Mesenchymal stem cell (in vitro differentiated cells and primary cell): ENCODE measurements at regions not wholly inside any gene's neighbourhood (a gene's known extent, or its start where the extent isn't known, plus 50 kb on each side); places are given as distances from the start of the nearest gene placed in this dataset.

ENCODE experiments used
- DNase-seq: peaks from one replicate; pipeline ENCODE4 v3.0.0-alpha.2; 2013
- H2AFZ ChIP-seq: one replicate; pipeline ENCODE4 v1.6.1; 2013; ENCODE audit warnings: low read depth, mild to moderate bottlenecking, control low read depth, inconsistent platforms, low read length, moderate library complexity
- H2AK5ac ChIP-seq: 2 replicates; pipeline ENCODE4 v1.6.1; 2013; ENCODE audit warnings: low read length, moderate library complexity, mild to moderate bottlenecking, inconsistent platforms; ENCODE audit not compliant: severe bottlenecking
- H2BK120ac ChIP-seq: one replicate; pipeline ENCODE4 v1.6.1; 2013; ENCODE audit warnings: low read depth, mild to moderate bottlenecking, inconsistent platforms, low read length, moderate library complexity
- H2BK12ac ChIP-seq, 2 experiments: one replicate each; pipeline ENCODE4 v1.6.1; 2013; ENCODE audit warnings: inconsistent platforms in 2 of 2, low read length in 2 of 2, mild to moderate bottlenecking in 2 of 2, moderate library complexity in 2 of 2, control low read depth in 1 of 2
- H2BK15ac ChIP-seq: one replicate; pipeline ENCODE4 v1.6.1; 2013; ENCODE audit warnings: mild to moderate bottlenecking, low read depth, inconsistent platforms; ENCODE audit not compliant: poor library complexity, severe bottlenecking
- H2BK5ac ChIP-seq: 2 replicates; pipeline ENCODE4 v1.6.1; 2013; ENCODE audit warnings: low read depth, mild to moderate bottlenecking, low read length, control low read depth, inconsistent platforms; ENCODE audit not compliant: poor library complexity, severe bottlenecking
- H3K14ac ChIP-seq, 2 experiments: one replicate each; pipeline ENCODE4 v1.6.1; 2013; ENCODE audit warnings: inconsistent platforms in 2 of 2, low read length in 2 of 2, control low read depth in 1 of 2, mild to moderate bottlenecking in 1 of 2, moderate library complexity in 1 of 2
- H3K18ac ChIP-seq, 2 experiments: one replicate each; pipeline ENCODE4 v1.6.1; 2013; ENCODE audit warnings: inconsistent platforms in 2 of 2, low read length in 2 of 2, control low read depth in 1 of 2, low read depth in 1 of 2, mild to moderate bottlenecking in 1 of 2
- H3K23ac ChIP-seq, 2 experiments: one replicate each; pipeline ENCODE4 v1.6.1; 2013; ENCODE audit warnings: inconsistent platforms in 2 of 2, low read length in 2 of 2, mild to moderate bottlenecking in 2 of 2, moderate library complexity in 2 of 2, control low read depth in 1 of 2
- H3K27ac ChIP-seq: 2 replicates; pipeline ENCODE4 v1.5.1; 2013; ENCODE audit warnings: mild to moderate bottlenecking, moderate library complexity, low read length, control low read depth, inconsistent platforms; ENCODE audit not compliant: poor library complexity, severe bottlenecking
- H3K27me3 ChIP-seq, 2 experiments: 2 replicates each; pipeline versions ENCODE4 v1.6.1 to v1.7.0; 2013; ENCODE audit warnings: low read length in 2 of 2, mild to moderate bottlenecking in 2 of 2, moderate library complexity in 2 of 2, control low read depth in 1 of 2, inconsistent platforms in 1 of 2; ENCODE audit not compliant: control insufficient read depth in 1 of 2, insufficient read depth in 1 of 2
- H3K36me3 ChIP-seq, 2 experiments: 2 replicates each; pipeline versions ENCODE4 v1.6.1 to v1.7.0; 2013; ENCODE audit warnings: low read length in 2 of 2, control low read depth in 1 of 2, inconsistent platforms in 1 of 2, low read depth in 1 of 2, mild to moderate bottlenecking in 1 of 2; ENCODE audit not compliant: insufficient read depth in 2 of 2, control insufficient read depth in 1 of 2
- H3K4ac ChIP-seq, 2 experiments: one replicate each; pipeline ENCODE4 v1.6.1; 2013; ENCODE audit warnings: inconsistent platforms in 2 of 2, low read length in 2 of 2, mild to moderate bottlenecking in 2 of 2, moderate library complexity in 2 of 2, control low read depth in 1 of 2, low read depth in 1 of 2
- H3K4me1 ChIP-seq: 2 replicates; pipeline ENCODE4 v1.6.1; 2013; ENCODE audit warnings: low read depth, low read length, control low read depth; ENCODE audit not compliant: control insufficient read depth, insufficient read depth
- H3K4me2 ChIP-seq: 2 replicates; pipeline ENCODE4 v1.6.1; 2013; ENCODE audit warnings: low read length, mild to moderate bottlenecking, inconsistent platforms; ENCODE audit not compliant: poor library complexity, severe bottlenecking
- H3K4me3 ChIP-seq, 2 experiments: 2 replicates each; pipeline versions ENCODE4 v1.5.1 to v1.7.0; 2013; ENCODE audit warnings: low read length in 2 of 2, mild to moderate bottlenecking in 2 of 2, control low read depth in 1 of 2, low read depth in 1 of 2; ENCODE audit not compliant: insufficient read depth in 1 of 2
- H3K79me1 ChIP-seq: replicated peaks from 2 replicates; pipeline ENCODE4 v1.6.1; 2013; ENCODE audit warnings: mild to moderate bottlenecking, control low read depth, low read length, inconsistent platforms; ENCODE audit not compliant: poor library complexity, severe bottlenecking
- H3K9ac ChIP-seq: 2 replicates; pipeline ENCODE4 v1.7.0; 2013; ENCODE audit warnings: mild to moderate bottlenecking, low read length, moderate library complexity
- H3K9me3 ChIP-seq: 2 replicates; pipeline ENCODE4 v1.7.0; 2013; ENCODE audit warnings: mild to moderate bottlenecking, low read length; ENCODE audit not compliant: control insufficient read depth
- H4K8ac ChIP-seq: one replicate; pipeline ENCODE4 v1.6.1; 2013; ENCODE audit warnings: inconsistent platforms, mild to moderate bottlenecking, low read length, moderate library complexity
- H4K91ac ChIP-seq: one replicate; pipeline ENCODE4 v1.6.1; 2013; ENCODE audit warnings: mild to moderate bottlenecking, low read length, inconsistent platforms
- WGBS: methylation state at CpG from one replicate; pipeline ENCODE4 v1.1.7; 2013; ENCODE audit warnings: mixed read lengths; 5-methylcytosine and 5-hydroxymethylcytosine counted together

DNA sequence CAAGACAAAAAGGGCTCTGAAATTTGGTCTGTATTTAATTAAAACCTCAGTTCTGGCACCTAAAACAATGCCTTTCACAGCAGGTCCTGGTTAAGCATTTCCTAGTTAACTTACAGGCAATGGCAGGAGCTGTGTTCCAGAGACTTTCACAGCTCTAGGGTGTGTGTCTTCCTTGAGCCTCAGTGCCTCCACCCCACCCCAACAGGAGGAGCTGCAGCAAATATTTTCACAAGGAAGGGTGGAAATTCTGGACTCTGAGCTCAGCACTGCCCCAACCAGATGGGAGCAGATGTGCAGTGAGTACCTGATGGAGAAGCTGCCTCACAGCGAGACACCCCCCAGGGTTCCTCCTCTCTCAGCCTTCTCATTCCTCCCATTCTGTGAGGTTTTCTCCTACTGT lies 106.3 kb upstream of the SPATA12 start:
- Histone ChIP-seq H2BK120ac (no peak overlapping the region), H3K79me1 (no peaks in the 10 kb centered on the region), H4K8ac (no peak overlapping the region), H3K14ac (no peak overlapping the region), H2AK5ac (no peak overlapping the region), H3K27ac (no peak overlapping the region), H2BK5ac (no peak overlapping the region), H2BK15ac (no peak overlapping the region), H3K4ac (no peak overlapping the region), H3K27me3 (peaks cover 0 to 6% of the 10 kb centered on the region in 2 experiments), H3K23ac (no peak overlapping the region), H3K18ac (no peak overlapping the region), H2AFZ (no peak overlapping the region), H3K9me3 (no peaks in the 10 kb centered on the region), H3K4me2 (no peak overlapping the region), H3K4me3 (no peak overlapping the region), H3K4me1 (no peaks in the 10 kb centered on the region), H3K36me3 (peaks cover 0 to 32% of the 10 kb centered on the region in 2 experiments), H4K91ac (no peak overlapping the region), H2BK12ac (no peak overlapping the region), H3K9ac (no peak overlapping the region)
- WGBS: 92% methylated on average over 1 of the region's 1 CpG
- DNase-seq: no peak

DNA sequence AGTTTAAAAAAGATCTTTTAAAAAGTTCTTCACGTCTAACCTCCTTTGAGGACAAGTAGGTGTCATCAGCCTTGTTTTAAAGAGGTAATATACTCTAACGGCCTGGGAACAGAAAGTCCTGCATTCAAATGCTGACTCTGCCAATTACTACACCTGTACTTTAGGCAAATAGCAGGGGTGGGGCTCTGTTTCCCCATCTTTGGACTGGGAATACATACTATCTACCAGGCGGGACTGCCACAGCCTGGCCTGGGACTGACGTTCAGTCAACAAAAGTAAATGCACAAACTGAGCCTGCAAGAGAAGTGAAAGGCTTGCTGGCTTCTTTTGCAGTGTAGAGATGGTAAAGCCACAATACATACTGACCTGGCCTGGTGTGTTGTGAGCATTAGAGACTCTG lies 107.6 kb upstream of the SPATA12 start:
- Histone ChIP-seq H3K4ac (no peak overlapping the region), H4K8ac (no peak overlapping the region), H3K23ac (no peak overlapping the region), H3K4me1 (no peaks in the 10 kb centered on the region), H3K4me3 (no peak overlapping the region), H2BK120ac (no peak overlapping the region), H2BK5ac (no peak overlapping the region), H3K79me1 (no peaks in the 10 kb centered on the region), H3K9me3 (no peaks in the 10 kb centered on the region), H2BK15ac (no peak overlapping the region), H3K36me3 (peaks cover 0 to 24% of the 10 kb centered on the region in 2 experiments), H2AFZ (no peak overlapping the region), H3K27me3 (peaks cover 0 to 6% of the 10 kb centered on the region in 2 experiments), H3K18ac (no peak overlapping the region), H3K4me2 (no peak overlapping the region), H4K91ac (no peak overlapping the region), H2BK12ac (no peak overlapping the region), H3K27ac (no peak overlapping the region), H3K14ac (no peak overlapping the region), H2AK5ac (no peak overlapping the region), H3K9ac (no peak overlapping the region)
- 87% methylated on average over 4 of the region's 4 CpGs for WGBS
- no peak for DNase-seq

DNA sequence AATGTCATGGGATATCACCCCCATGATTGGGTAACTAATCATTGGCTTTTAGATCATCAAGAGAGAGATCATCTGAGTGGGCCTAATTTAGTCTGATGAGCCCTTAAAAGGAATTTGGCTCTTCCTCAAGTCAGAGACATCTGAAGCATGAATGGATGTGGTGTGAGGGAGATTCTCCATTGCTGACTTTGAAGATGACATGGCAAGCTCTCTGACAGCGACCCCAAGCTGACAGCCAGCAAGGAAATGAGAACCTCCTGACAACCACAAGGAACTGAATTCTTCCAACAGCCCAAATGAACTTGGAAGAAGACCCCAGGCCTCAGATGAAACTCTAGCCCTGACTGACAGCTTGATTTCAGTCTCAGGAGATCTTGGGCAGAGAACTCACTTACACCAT lies 108.4 kb upstream of the SPATA12 start:
- H3K4me3 ChIP-seq: no peak overlapping the region
- WGBS: 100% methylated on average over 1 of the region's 1 CpG

DNA sequence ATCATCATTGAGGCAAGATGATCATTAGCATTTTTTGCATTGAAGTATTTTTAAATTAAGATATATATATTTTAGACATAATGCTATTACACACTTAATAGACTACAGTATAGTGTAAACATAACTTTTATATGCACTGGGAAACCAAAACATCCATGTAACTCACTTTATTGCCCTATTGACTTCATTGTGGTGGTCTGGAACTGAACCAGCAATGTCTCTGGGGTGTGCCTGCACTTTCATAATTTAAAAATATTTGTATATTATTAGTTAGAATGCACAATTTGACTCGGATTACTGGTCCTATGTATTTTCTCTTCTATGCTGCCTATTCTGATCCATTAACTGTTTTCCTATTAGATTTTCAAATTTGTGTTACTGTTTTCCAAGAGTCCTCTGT lies 109.1 kb upstream of the SPATA12 start:
- H2BK120ac ChIP-seq: no peak overlapping the region
- no peaks in the 10 kb centered on the region for H3K79me1 ChIP-seq
- no peak overlapping the region for H3K4me2 ChIP-seq
- peaks cover 0 to 10% of the 10 kb centered on the region in 2 experiments for H3K36me3 ChIP-seq
- no peak overlapping the region for H3K4me3 ChIP-seq
- H3K27ac ChIP-seq: no peak overlapping the region
- H3K27me3 ChIP-seq: peaks cover 0 to 6% of the 10 kb centered on the region in 2 experiments
- no peak overlapping the region for H3K4ac ChIP-seq
- no peak overlapping the region for H2AFZ ChIP-seq
- no peak overlapping the region for H4K91ac ChIP-seq
- no peak overlapping the region for H2BK5ac ChIP-seq
- H3K14ac ChIP-seq: no peak overlapping the region
- H3K23ac ChIP-seq: no peak overlapping the region
- DNase-seq: no peak
- H3K4me1 ChIP-seq: no peaks in the 10 kb centered on the region
- no peak overlapping the region for H4K8ac ChIP-seq
- no peak overlapping the region for H2BK15ac ChIP-seq
- no peak overlapping the region for H2AK5ac ChIP-seq
- WGBS: no CpG with 5 or more reads among the region's 1 CpG
- H3K9ac ChIP-seq: no peak overlapping the region
- H3K9me3 ChIP-seq: no peaks in the 10 kb centered on the region
- H2BK12ac ChIP-seq: no peak overlapping the region
- no peak overlapping the region for H3K18ac ChIP-seq

More for the DNA sequence above, 108.4 kb upstream of the SPATA12 start:
- H3K23ac ChIP-seq: no peak overlapping the region
- H2BK15ac ChIP-seq: no peak overlapping the region
- no peaks in the 10 kb centered on the region for H3K79me1 ChIP-seq
- no peak overlapping the region for H3K14ac ChIP-seq
- H3K4me2 ChIP-seq: no peak overlapping the region
- no peaks in the 10 kb centered on the region for H3K4me1 ChIP-seq
- H2AFZ ChIP-seq: no peak overlapping the region
- H3K9ac ChIP-seq: no peak overlapping the region
- no peaks in the 10 kb centered on the region for H3K9me3 ChIP-seq
- H2BK120ac ChIP-seq: no peak overlapping the region
- H4K91ac ChIP-seq: no peak overlapping the region
- no peak for DNase-seq
- no peak overlapping the region for H3K4ac ChIP-seq
- no peak overlapping the region for H3K27ac ChIP-seq
- peaks cover 0 to 6% of the 10 kb centered on the region in 2 experiments for H3K27me3 ChIP-seq
- H2AK5ac ChIP-seq: no peak overlapping the region
- peaks cover 0 to 16% of the 10 kb centered on the region in 2 experiments for H3K36me3 ChIP-seq
- no peak overlapping the region for H3K18ac ChIP-seq
- no peak overlapping the region for H2BK12ac ChIP-seq
- no peak overlapping the region for H4K8ac ChIP-seq
- H2BK5ac ChIP-seq: no peak overlapping the region
